HepG2 (cell line): ENCODE measurements at regions not wholly inside any gene's neighbourhood (a gene's known extent, or its start where the extent isn't known, plus 50 kb on each side); places are given as distances from the start of the nearest gene placed in this dataset.

ENCODE experiments used
- CHD2 ChIP-seq: IDR thresholded peaks from 2 replicates; pipeline ENCODE4 v1.6.1; 2011; ENCODE audit warnings: low read depth, low read length, improper control_type of control experiment
- FOXO4 ChIP-seq: sonication (generic); formaldehyde crosslinking; conservative IDR thresholded peaks from 2 replicates; pipeline ENCODE4 v1.8.1; 2023; ENCODE audit warnings: missing genetic modification reagents
- GTF3A ChIP-seq: sonication (generic); formaldehyde crosslinking; conservative IDR thresholded peaks from 2 replicates; pipeline ENCODE4 v1.4.0; 2020; ENCODE audit warnings: mild to moderate bottlenecking, missing genetic modification reagents
- NR2F1 ChIP-seq, 2 experiments: fragments of 450-650 bp in 1 of 2; formaldehyde crosslinking in 1 of 2; IDR thresholded peaks; 2 replicates each; pipeline versions ENCODE4 v1.5.0 to v1.6.1; 2016 to 2020; ENCODE audit warnings: mild to moderate bottlenecking in 1 of 2, missing compliant biosample characterization in 1 of 2, missing genetic modification reagents in 1 of 2, moderate library complexity in 1 of 2
- RERE ChIP-seq: IDR thresholded peaks from 2 replicates; pipeline ENCODE4 v1.6.1; 2016; ENCODE audit warnings: low read depth, missing genetic modification reagents, missing compliant biosample characterization
- SKI ChIP-seq: fragments of 450-650 bp; IDR thresholded peaks from one replicate; pipeline ENCODE4 v1.6.1; 2018; ENCODE audit warnings: mild to moderate bottlenecking; ENCODE audit not compliant: partially characterized antibody
- ZFAT ChIP-seq: sonication (generic); formaldehyde crosslinking; conservative IDR thresholded peaks from 2 replicates; pipeline ENCODE4 v1.8.1; 2023; ENCODE audit warnings: missing genetic modification reagents, inconsistent platforms
- ZFP37 ChIP-seq: sonication (generic); formaldehyde crosslinking; IDR thresholded peaks from 2 replicates; pipeline ENCODE4 v1.4.0; 2020; ENCODE audit warnings: missing genetic modification reagents, borderline replicate concordance
- ZNF678 ChIP-seq: sonication (generic); formaldehyde crosslinking; IDR thresholded peaks from 2 replicates; pipeline ENCODE4 v1.4.0; 2020; ENCODE audit warnings: mild to moderate bottlenecking, missing genetic modification reagents
- ZNF710 ChIP-seq: sonication (generic); formaldehyde crosslinking; IDR thresholded peaks from 2 replicates; pipeline ENCODE4 v1.5.0; 2020; ENCODE audit warnings: mild to moderate bottlenecking, missing genetic modification reagents, borderline replicate concordance
- TF ChIP-seq, protein P1 (sequence below): sonication (generic); formaldehyde crosslinking; IDR thresholded peaks from 2 replicates; pipeline ENCODE4 v1.4.0; 2020; ENCODE audit warnings: mild to moderate bottlenecking, missing genetic modification reagents, borderline replicate concordance

- TF ChIP-seq RERE (CRISPR knock-in tag) (no peak), ZNF678 (CRISPR knock-in tag) (no peak), CHD2 (no peak), ZNF710 (CRISPR knock-in tag) (no peak), ZFAT (CRISPR knock-in tag) (no peak), FOXO4 (CRISPR knock-in tag) (no peak), SKI (no peak), NR2F1 (CRISPR knock-in tag; IDR thresholded peaks at IDR 0.05) (no peak), GTF3A (CRISPR knock-in tag) (no peak), ZFP37 (no peak)
- TF ChIP-seq, protein P1, sequence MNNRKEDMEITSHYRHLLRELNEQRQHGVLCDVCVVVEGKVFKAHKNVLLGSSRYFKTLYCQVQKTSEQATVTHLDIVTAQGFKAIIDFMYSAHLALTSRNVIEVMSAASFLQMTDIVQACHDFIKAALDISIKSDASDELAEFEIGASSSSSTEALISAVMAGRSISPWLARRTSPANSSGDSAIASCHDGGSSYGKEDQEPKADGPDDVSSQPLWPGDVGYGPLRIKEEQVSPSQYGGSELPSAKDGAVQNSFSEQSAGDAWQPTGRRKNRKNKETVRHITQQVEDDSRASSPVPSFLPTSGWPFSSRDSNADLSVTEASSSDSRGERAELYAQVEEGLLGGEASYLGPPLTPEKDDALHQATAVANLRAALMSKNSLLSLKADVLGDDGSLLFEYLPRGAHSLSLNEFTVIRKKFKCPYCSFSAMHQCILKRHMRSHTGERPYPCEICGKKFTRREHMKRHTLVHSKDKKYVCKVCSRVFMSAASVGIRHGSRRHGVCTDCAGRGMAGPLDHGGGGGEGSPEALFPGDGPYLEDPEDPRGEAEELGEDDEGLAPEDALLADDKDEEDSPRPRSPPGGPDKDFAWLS, result no peak
Measured at GRCh38 chr3:35448121-35448520, 191.2 kb upstream of the ARPP21 start (continued).
